ENCODE measurements at regions not wholly inside any gene's neighbourhood (a gene's known extent, or its start where the extent isn't known, plus 50 kb on each side); places are given as distances from the start of the nearest gene placed in this dataset.

DNA sequence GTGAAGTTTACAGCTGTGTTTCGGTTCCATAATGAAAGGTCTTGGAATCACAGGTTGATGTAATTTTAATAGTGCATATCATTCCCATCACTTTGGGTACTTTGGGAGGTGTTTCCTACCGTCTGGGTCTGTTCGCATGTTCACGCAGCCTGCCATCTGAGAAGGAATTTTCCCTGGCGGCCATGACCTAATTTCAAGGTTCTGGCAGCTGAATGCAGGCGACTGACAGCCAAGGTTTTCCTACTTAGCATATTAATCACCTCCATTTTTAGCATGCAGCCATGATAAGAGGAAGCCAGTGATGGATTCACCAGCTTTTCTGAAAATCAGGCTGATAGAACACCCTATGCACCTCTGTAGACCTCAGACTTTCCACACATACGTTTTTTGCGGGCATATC is 319.1 kb upstream of the TMEM229A start:
- no peaks in the 10 kb centered on the region for H3K36me3 Mint-ChIP-seq
- H3K27me3 Mint-ChIP-seq (ENCODE audit: low read depth) = no peaks in the 10 kb centered on the region
- TF ChIP-seq, protein P1, sequence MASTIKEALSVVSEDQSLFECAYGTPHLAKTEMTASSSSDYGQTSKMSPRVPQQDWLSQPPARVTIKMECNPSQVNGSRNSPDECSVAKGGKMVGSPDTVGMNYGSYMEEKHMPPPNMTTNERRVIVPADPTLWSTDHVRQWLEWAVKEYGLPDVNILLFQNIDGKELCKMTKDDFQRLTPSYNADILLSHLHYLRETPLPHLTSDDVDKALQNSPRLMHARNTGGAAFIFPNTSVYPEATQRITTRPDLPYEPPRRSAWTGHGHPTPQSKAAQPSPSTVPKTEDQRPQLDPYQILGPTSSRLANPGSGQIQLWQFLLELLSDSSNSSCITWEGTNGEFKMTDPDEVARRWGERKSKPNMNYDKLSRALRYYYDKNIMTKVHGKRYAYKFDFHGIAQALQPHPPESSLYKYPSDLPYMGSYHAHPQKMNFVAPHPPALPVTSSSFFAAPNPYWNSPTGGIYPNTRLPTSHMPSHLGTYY (CRISPR knock-in tag; IDR thresholded peaks at IDR 0.05) = no peak
- TF ChIP-seq ZMAT4 (CRISPR knock-in tag; IDR thresholded peaks at IDR 0.05) (no peak), CDX4 (CRISPR knock-in tag; IDR thresholded peaks at IDR 0.05; ENCODE audit: borderline replicate concordance) (no peak), FOXJ3 (CRISPR knock-in tag; IDR thresholded peaks at IDR 0.05; ENCODE audit: borderline replicate concordance) (no peak)
- H3K9me3 Mint-ChIP-seq = peaks cover 8% of the 10 kb centered on the region; the same call in 1 of the 2 replicates
- ChIA-PET POLR2A (no interaction called here), CTCF (no interaction called here)
- H3K4me1 Mint-ChIP-seq = peaks cover 5% of the 10 kb centered on the region
- H3K27ac Mint-ChIP-seq = no peak overlapping the region
- ATAC-seq (no peak), DNase-seq (ENCODE audit: low spot score) (no peak)
- no peak overlapping the region for H3K4me3 Mint-ChIP-seq

DNA sequence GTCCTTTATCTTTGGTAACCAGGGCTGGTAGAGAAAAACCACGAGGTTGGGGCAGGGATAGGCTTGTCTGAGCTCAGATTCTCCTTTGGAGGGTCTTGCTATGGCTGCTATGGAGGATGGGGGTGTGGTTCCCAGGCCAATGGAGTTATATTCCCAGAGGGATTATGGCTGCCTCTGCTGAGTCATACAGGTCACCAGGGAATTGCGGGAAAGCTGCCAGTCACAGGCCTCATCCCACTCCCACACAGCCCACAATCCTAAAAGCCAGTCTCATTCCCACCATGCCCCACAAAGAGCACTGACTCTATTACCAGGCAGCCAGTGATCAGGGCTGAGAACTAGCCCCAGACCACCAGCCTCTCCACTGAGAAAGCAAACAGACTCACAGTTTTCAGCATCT is 316.6 kb upstream of the TMEM229A start:
- no peak for ATAC-seq
- Mint-ChIP-seq H3K27ac (no peak overlapping the region), H3K27me3 (ENCODE audit: low read depth) (no peaks in the 10 kb centered on the region), H3K4me3 (no peak overlapping the region), H3K4me1 (peaks cover 5% of the 10 kb centered on the region), H3K36me3 (no peaks in the 10 kb centered on the region), H3K9me3 (peaks cover 12% of the 10 kb centered on the region)
- ChIA-PET CTCF (no interaction called here), POLR2A (no interaction called here)
- TF ChIP-seq ZNF121 (CRISPR knock-in tag; IDR thresholded peaks at IDR 0.05) (no peak), STAT6 (CRISPR knock-in tag; conservative IDR thresholded peaks at IDR 0.05; ENCODE audit: low read depth) (no peak), ELF4 (CRISPR knock-in tag; IDR thresholded peaks at IDR 0.05; ENCODE audit: low read depth) (no peak), NR1H2 (CRISPR knock-in tag; IDR thresholded peaks at IDR 0.05) (no peak), ETV6 (CRISPR knock-in tag; IDR thresholded peaks at IDR 0.05) (no peak), TEAD1 (CRISPR knock-in tag; IDR thresholded peaks at IDR 0.05) (no peak), RELA (CRISPR knock-in tag; IDR thresholded peaks at IDR 0.05; ENCODE audit: borderline replicate concordance) (no peak), FOXP4 (CRISPR knock-in tag; IDR thresholded peaks at IDR 0.05) (no peak), ATF1 (CRISPR knock-in tag; IDR thresholded peaks at IDR 0.05) (no peak), RORB (CRISPR knock-in tag; IDR thresholded peaks at IDR 0.05) (no peak), ZBTB21 (CRISPR knock-in tag; IDR thresholded peaks at IDR 0.05; ENCODE audit: borderline replicate concordance) (no peak), NR3C1 (CRISPR knock-in tag; conservative IDR thresholded peaks at IDR 0.05; ENCODE audit: low read depth) (no peak)
- TF ChIP-seq, protein P2, sequence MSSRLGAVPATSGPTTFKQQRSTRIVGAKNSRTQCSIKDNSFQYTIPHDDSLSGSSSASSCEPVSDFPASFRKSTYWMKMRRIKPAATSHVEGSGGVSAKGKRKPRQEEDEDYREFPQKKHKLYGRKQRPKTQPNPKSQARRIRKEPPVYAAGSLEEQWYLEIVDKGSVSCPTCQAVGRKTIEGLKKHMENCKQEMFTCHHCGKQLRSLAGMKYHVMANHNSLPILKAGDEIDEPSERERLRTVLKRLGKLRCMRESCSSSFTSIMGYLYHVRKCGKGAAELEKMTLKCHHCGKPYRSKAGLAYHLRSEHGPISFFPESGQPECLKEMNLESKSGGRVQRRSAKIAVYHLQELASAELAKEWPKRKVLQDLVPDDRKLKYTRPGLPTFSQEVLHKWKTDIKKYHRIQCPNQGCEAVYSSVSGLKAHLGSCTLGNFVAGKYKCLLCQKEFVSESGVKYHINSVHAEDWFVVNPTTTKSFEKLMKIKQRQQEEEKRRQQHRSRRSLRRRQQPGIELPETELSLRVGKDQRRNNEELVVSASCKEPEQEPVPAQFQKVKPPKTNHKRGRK (CRISPR knock-in tag; IDR thresholded peaks at IDR 0.05; ENCODE audit: borderline replicate concordance) = no peak
- TF ChIP-seq, protein P3, sequence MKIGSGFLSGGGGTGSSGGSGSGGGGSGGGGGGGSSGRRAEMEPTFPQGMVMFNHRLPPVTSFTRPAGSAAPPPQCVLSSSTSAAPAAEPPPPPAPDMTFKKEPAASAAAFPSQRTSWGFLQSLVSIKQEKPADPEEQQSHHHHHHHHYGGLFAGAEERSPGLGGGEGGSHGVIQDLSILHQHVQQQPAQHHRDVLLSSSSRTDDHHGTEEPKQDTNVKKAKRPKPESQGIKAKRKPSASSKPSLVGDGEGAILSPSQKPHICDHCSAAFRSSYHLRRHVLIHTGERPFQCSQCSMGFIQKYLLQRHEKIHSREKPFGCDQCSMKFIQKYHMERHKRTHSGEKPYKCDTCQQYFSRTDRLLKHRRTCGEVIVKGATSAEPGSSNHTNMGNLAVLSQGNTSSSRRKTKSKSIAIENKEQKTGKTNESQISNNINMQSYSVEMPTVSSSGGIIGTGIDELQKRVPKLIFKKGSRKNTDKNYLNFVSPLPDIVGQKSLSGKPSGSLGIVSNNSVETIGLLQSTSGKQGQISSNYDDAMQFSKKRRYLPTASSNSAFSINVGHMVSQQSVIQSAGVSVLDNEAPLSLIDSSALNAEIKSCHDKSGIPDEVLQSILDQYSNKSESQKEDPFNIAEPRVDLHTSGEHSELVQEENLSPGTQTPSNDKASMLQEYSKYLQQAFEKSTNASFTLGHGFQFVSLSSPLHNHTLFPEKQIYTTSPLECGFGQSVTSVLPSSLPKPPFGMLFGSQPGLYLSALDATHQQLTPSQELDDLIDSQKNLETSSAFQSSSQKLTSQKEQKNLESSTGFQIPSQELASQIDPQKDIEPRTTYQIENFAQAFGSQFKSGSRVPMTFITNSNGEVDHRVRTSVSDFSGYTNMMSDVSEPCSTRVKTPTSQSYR (CRISPR knock-in tag; IDR thresholded peaks at IDR 0.05) = no peak
- TF ChIP-seq, protein P4, sequence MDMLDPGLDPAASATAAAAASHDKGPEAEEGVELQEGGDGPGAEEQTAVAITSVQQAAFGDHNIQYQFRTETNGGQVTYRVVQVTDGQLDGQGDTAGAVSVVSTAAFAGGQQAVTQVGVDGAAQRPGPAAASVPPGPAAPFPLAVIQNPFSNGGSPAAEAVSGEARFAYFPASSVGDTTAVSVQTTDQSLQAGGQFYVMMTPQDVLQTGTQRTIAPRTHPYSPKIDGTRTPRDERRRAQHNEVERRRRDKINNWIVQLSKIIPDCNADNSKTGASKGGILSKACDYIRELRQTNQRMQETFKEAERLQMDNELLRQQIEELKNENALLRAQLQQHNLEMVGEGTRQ (CRISPR knock-in tag; IDR thresholded peaks at IDR 0.05) = no peak
- no peak for DNase-seq (ENCODE audit: low spot score)

Data from WTC11 (cell line).